SK-N-SH treated with all-trans-retinoic acid at 6 μM for 48 hours (cell line): ENCODE measurements at regions not wholly inside any gene's neighbourhood (a gene's known extent, or its start where the extent isn't known, plus 50 kb on each side); places are given as distances from the start of the nearest gene placed in this dataset.

ENCODE experiments used
- ARNTL ChIP-seq: fragments of 450-650 bp; formaldehyde crosslinking; IDR thresholded peaks from 2 replicates; pipeline ENCODE4 v1.5.0; 2020; ENCODE audit warnings: low read depth, mild to moderate bottlenecking, moderate library complexity, borderline replicate concordance
- BACH2 ChIP-seq: fragments of 250-450 bp; sonication (Bioruptor Pico); IDR thresholded peaks from 2 replicates; pipeline ENCODE4 v1.9.0; 2021; ENCODE audit warnings: mild to moderate bottlenecking, borderline replicate concordance
- ISL1 ChIP-seq: fragments of 250-450 bp; sonication (Bioruptor Pico); IDR thresholded peaks from 2 replicates; pipeline ENCODE4 v2.1.2; 2022; ENCODE audit warnings: mild to moderate bottlenecking, moderate library complexity
- PATZ1 ChIP-seq: fragments of 250-450 bp; sonication (Bioruptor Pico); IDR thresholded peaks from 2 replicates; pipeline ENCODE4 v1.8.0; 2020; ENCODE audit warnings: mild to moderate bottlenecking, moderate library complexity, borderline replicate concordance
- ZFP3 ChIP-seq: fragments of 250-450 bp; sonication (Bioruptor Pico); IDR thresholded peaks from 2 replicates; pipeline ENCODE4 v1.5.0; 2020; ENCODE audit warnings: mild to moderate bottlenecking, moderate library complexity
- ZFP30 ChIP-seq: fragments of 450-650 bp; formaldehyde crosslinking; IDR thresholded peaks from 2 replicates; pipeline ENCODE4 v1.5.0; 2022; ENCODE audit warnings: mild to moderate bottlenecking, moderate library complexity
- ZNF8 ChIP-seq: fragments of 450-650 bp; formaldehyde crosslinking; IDR thresholded peaks from 2 replicates; pipeline ENCODE4 v1.5.0; 2020; ENCODE audit warnings: mild to moderate bottlenecking, moderate library complexity

- no peak for TF ChIP-seq ZFP30
- TF ChIP-seq ISL1: no peak
- TF ChIP-seq ARNTL (CRISPR knock-in tag): no peak
- TF ChIP-seq ZNF8 (CRISPR knock-in tag): no peak
- TF ChIP-seq PATZ1 (CRISPR knock-in tag): no peak
- TF ChIP-seq BACH2: no peak
- TF ChIP-seq ZFP3 (CRISPR knock-in tag): no peak
These were observed 350.5 kb downstream of the DHX35 start for GRCh38 chr20:39312676-39313075.
